ENCODE measurements at regions not wholly inside any gene's neighbourhood (a gene's known extent, or its start where the extent isn't known, plus 50 kb on each side); places are given as distances from the start of the nearest gene placed in this dataset.
A peak's percentile ranks its signal among the peaks of the same experiment; 100 is the strongest.

DNA sequence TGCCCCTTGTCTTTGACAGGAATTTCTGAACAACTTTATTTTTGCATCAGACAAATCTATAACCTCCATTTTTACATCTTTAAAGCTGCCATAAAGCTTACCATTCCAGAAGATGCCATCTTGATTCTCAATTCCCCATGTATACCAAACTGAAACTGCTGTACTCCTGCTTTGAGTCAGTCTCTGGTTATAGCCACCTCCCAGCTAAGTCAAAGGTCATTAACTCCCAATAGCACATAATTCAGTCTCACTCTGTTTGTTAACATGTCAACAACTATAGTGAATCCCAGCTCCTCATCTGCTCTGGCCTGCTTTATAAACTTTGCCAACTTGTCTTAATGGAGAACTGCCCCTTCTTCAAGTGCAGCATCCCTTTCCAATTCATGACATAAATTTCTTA, 343.6 kb downstream of the FRK start:
- DNase-seq = no peak

DNA sequence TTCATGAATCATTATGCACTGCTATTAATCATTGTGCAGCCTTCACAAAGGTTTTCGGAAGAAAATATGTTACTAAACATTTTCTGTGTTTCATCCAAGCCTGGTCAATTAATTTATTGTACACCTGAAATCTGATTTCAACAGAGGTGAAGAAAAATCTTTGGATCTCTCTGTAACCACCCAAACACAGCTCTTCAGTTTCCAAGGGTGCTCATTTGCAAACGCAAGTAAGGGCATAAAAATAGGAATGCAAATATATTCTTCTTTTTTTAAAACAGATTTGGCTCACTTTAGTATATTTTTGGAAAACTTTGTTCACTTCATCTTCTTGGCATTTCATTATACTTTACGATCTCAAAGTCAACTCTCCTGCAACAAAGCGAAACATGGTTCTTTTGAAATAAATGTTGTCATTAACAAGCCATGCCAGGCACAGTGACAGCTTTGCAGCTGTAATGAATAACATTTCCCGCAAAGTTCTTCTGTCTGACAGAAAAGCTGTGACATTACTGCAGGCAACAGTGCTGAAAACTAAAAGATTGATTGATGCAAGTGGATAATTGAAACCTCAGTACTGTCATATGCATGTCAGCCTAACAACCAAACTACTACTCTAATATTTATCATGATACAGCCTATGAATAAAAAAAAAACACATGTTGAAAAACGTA, 348.3 kb downstream of the FRK start:
- no peak for DNase-seq

DNA sequence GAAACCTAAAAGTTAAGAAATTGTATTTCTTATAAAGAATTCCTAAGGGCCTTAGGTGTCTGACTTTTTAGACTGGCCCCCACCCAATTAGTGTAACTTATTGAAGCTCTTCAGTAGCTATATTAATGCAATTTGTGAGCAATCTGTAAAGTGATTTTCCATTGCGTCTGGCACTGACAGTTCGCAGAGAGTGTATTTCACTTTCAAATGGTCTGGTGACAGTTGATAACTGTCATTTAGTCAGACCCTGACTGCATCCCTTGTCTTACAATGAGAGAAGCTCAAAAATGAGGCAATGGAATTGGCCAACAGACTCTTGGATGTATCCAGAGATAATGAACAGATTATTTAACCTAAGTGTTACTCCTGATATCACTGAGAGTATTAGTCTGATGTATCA, 351.8 kb downstream of the FRK start:
- DNase-seq = no peak

DNA sequence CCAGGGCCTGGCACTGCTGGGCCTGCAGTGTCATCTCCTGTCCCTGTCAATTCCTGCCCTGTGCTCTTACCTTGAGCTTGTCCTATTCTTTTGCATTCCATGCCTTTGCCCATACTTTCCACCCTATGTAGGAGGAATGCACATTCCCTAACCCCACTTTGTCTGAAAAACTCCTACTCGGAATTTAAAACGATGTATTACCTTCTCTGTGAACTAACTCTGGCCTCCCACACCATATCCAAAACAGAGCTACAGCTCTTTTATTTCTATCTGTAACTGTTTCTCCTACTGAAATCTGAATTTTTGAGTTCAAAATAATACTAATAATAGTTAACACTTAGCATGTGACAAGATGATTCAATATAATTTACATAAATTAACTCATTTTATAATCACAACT, 353.7 kb downstream of the FRK start:
- no peak for DNase-seq

DNA sequence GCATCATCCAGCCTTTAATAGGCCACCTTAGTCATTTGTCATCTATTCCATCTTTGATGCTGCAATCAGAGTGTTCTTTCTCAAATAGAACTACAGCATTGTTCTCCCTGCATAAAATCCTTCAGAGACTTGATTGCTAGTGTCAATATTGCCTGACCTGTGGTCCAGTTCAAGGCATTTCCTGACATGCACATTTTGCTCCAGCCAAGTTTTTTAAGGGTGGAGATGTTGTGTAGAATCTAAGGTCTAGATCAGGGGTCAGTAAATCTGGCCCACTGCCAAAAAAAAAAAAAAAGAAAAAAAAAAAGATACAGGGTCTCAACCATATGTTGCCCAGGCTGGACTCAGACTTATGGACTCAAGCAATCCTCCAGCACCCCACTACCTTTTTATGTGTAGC, 354.4 kb downstream of the FRK start:
- DNase-seq = no peak

DNA sequence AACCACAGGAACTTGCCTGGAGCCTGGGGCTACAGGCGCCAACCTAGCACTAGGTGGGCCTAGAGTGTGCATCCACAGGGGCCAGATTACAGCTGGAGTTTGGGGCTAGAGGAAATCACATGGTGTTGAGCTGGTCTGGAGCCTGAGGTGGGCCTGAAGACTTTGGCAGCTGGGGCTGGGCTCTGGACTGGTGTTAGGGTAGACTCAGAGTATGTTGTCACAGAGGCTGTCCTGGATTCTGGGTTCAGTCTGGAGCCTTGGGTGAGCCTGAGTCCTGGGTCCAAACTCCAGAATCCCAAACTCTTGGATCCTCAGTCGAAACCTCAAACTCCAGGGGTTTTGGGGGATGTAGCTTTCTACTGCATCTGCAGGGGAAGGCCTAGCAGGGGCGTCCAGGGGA, 356.7 kb downstream of the FRK start:
- no peak for DNase-seq

DNA sequence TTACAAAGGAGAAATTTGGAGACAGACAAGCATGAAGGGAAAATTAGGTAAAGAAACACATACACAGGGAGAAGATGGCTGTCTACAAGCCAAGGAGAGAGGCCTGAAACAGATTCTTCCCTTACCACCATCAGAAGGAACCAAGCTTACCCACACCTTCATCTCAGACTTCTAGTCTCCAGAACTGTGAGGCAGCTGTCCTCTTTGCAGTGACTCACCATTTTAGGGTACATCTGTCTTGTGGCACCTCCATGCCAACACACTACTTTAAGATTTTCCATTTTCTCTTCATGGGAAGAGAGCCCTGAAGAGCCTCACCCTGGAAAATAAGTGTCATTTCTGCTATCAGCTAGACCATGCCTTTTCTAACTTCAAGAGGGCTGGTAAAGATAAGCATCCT, 369.3 kb downstream of the FRK start:
- no peak for DNase-seq

DNA sequence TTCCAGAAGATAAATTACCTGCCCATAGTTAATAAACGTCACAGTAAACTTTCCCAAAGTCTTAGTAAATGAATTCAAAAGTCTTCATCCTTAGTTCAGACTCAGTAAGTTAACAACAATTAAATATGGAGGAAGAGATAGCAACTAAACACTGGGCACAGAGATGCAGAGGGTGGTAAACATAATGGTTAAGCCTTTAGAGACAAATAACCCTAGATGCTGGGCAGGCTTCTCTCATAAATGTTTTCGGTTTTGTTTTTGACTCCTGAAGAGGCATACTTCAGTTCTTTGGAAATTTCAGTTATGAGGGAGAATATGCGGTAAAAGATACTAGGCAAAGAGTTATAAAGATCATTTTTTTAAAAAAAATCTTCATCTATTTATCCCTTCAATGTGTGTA, 369.8 kb downstream of the FRK start:
- no peak for DNase-seq

DNA sequence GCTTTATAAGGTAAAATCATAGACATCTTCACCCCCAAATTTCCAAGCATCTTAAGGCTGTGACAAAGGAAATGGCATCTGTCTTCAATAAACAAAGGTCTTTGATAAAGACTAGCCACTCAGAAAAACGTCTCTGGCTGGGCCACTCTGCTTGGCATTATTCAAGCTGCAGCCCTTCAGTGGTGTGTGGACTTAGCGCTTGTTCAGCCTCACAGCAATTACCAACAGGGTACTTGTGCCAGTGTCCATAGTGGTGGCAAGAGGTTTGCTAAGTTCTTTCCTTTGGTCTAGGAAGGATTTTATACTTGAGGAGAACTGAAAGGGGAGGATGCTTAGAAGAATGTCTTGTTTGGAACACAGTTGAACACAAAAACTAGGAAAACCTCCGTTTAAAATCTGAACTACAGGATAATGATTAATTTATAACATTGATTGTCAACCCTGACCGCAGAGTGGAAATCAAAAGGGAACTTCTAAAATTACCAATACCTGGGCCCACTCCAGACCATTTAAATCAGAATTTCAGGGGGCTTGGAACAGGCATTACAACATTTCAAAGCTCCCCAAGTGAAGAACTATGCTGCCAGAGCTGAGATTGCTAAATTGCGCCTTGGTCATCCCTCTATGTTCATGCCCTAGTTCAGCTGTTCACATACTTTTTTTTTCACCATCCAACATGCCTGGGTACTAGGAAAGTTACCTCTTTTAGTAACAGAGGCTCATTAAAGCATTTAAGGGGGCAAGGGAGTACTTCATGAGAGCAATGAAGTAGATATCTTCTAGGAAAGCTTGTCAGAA, 378.5 kb downstream of the FRK start:
- DNase-seq = no peak

DNA sequence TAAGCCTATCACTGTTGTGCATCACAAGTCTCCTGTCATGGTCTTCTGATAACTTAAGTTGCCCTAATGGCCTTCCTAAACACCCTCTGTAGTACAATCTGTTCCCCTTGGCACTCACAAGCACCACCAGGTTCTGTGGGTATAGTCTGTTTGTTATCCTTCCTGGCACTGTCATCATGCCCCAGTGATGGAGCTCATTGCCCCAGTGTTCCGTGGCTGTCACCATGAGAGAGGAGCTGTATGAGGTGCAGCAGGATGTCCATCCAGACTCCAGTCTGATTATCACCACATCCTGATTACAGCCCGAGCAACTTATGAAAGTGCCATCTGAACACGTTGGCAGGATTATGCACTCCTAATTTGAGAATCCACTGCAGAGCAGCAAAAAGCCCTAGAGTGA, 380.1 kb downstream of the FRK start:
- DNase-seq = no peak

DNA sequence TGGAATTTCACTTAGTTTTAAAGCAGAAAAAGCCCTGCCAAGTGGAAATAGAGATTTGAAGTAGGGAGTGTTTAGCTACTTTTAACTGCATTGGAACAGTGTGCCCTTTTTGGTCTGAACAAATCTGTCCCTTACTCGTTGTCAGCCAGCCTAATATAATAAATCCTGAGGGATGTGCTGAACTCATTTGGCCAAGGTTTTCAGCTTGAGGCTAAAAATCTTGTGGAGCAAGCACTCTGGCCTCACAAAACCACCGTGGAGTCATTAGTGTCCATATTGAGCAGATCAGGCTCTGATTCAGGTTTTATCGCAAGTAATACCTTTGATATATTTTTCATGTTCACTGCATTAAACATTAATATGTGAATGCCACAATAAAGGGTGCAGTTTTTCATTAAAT, 383.5 kb downstream of the FRK start:
- DNase-seq = no peak

DNA sequence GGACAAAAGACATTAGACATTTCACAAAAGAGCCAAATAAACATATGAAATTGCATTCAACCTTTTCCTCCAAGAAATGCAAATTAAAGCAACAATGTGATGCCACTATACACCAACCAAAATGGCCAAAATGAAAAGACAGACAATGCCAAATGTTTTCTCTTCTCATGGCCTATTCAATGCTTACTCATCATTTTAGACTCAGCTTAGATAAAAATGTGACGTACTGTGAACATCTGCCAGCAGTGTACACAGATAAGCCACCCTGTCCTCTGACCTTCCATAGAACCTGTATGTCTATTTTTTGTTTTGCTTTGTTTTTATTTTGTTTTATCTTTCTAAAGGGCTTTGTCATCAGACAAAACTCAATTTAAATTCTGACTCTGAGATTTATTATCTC, 385.2 kb downstream of the FRK start:
- DNase-seq = no peak

DNA sequence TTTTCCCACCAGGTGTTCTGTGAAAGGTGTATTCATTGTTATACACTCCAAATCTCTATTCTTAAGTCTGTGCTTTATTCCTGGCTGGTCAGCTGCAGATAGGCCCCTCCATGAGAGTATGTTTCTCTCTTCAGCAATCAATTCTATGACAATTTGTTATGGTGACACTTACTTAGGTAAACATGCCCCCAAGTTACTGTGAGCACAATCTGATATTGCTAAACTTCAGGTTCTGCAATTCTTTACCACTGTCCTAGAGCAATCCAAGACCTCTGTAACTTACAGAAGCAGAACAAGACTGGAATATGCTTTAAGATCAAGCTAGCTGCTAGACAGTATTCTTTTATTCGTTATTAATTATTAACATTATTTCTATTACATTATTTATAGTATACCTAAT, 391.9 kb downstream of the FRK start:
- no peak for DNase-seq

DNA sequence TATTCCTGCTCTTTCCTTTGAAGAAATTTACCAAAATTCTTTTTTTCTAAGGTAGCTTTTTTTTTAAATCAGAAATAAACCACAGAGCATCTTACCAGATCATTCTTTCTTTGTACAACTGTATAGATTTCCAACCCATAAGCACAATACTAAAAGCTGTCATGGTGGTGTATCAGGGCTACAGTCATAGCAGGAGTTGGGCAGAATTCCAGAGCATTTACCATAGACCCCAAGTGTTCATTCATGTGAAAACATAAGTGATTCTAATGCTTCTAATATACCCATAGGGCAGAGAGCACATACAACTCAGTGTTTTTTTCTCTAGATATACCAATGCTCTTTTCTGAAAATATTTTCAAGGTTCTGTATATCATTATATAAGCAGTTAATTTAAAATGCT, 392.5 kb downstream of the FRK start:
- peak; percentile 8 for DNase-seq

DNA sequence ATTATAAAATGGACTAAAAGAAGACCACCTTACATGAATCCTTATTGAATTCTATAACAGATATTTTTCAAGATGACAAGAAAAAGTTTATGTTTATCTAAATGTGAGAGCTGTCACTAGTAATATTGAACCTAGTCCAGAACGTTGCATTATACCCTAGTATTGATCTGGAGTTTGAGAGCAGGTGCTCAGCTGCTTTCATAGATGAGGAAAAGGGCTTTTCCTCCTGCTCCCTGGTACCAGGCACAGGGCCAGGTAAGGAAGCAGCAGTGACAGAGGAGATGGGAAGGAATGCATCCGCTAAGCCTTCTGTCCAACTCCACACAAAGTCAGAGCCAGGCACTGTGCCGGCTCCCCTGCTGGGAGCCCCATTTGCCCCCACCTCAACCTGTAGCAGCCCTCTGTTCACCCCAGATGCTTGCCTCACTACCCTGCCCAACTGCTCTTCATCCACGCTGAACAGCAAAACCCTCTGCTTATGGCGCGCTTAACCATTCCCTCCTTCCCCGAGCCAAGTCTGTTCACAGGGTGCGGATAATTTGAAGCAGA, 393.1 kb downstream of the FRK start:
- peak; percentile 84 for DNase-seq

DNA sequence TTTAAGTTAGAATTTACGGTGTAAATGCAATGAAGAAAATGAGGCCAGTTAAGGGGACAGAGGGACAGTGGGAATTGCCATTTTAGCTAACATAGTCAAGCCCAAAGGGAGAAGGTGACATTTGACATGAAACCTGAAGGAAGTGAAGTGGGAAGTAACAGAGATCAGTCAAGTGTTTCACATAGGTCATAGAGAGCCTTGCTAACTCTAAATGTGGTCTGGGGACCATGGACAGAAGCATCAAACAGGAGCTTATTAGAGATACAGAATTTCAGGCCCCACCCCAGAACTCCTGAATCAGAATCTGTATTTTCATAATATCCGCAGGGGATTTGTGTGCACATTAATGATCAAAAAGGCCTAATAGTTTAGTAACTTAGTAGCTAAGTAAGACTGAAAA, 393.7 kb downstream of the FRK start:
- no peak for DNase-seq

DNA sequence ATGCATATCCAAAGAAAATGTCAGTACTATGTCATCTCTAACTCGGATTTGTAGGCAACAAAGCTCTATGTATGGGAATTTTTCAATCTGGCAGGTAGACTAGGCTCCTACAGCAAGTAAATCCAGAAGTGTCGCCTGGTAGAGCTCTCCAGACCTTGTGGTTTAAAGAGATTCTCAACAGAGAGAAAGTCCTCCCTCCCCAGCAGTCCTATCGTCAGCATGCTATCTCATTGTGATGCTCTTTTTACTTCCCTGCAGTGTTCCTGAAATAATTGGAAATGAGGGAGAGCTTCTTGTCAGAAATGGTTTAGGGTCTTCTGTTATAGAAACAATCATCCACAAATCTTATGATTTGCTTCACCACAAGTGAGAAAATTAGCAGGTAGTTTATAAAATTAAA, 395.4 kb downstream of the FRK start:
- no peak for DNase-seq

DNA sequence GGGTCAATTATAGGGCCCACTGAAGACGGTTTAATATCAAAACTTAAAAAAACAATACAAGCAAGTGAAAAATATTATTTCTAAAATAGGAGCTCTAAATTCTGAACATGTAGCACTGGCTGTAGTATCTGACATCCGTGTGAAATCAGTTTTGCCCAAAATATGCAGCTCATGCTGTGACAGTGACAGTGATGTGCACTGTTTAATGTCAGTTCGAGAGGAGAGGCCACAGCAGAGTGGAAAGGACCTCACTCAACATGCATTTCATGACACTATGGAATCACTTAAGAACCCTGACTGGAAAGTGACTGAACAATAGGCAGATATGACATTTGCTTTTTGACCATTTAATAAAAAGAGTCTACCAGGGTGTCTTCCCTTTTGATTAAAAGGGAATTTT, 397.0 kb downstream of the FRK start:
- no peak for DNase-seq

DNA sequence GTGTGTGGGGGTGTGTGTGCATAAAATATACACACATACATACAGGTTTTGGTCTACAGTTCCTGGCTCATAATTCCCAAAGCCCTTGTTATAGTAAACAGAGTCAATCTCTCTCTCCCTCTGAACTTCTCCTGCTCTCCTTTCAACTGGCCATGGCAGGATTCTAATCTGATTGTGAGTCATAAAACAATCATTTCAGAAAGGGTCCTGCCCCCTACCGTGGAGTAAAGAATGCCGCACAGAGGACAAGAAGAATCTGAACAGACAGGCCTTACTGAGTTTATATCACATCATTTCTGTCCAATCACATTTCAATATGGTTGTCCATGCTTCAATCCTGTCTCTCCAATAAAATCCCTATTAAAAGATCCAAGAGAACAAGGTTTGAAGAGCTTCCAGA, 416.9 kb downstream of the FRK start:
- DNase-seq = no peak

DNA sequence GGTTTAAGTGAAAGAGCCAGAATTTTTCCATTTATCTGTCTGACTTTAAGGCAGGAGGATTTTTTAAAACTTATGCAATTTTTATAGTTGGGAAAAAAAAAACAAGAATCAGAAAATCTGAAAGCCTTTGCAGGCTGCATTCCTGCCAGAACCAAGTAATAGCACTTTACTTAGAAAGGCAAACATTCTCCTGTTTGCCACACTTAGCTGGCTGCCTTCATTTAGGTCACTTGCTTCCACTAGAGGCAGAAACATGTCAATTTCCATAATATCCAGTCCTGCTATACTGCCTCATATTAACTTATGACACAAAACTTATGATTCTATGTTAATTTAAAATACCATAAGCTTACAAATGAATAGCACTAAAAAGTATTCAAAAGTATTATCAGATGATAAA, 425.8 kb downstream of the FRK start:
- DNase-seq = no peak

DNA sequence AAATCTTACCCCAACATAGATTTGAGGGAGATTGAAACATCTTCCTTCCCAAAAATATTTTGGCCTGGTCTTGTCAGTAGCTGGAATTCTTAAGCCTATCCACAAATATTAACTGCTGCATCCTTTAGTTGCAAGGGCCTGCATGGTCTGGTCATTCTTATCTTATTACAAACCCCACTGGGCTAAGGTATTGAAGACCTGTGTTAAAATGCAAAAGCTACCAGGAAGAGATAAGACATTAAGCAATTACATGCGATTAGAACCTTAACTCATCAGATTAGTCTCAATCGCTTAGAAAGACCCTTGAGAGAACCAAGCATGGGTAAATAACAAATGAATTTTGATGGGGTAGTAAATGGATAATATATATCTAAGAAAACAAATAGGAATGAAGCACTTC, 426.6 kb downstream of the FRK start:
- DNase-seq = no peak

DNA sequence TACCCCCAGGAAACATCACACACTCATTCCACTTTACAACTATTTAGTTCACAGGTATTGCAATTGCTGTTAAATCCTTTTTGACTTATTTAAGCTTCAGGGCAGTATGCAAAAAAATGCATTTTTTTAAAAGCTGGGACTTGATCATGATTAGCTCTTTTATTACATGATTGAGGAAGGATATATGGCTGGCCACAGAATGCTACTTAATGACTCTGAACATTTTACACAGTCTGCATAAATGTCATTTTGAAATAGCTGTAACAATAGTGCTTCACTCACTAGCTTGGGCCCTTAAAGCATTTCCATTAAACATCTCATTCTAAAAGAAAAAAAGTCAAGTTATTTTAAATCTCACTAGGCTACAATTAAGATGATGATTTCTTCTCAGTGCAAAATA, 429.7 kb downstream of the FRK start:
- no peak for DNase-seq

DNA sequence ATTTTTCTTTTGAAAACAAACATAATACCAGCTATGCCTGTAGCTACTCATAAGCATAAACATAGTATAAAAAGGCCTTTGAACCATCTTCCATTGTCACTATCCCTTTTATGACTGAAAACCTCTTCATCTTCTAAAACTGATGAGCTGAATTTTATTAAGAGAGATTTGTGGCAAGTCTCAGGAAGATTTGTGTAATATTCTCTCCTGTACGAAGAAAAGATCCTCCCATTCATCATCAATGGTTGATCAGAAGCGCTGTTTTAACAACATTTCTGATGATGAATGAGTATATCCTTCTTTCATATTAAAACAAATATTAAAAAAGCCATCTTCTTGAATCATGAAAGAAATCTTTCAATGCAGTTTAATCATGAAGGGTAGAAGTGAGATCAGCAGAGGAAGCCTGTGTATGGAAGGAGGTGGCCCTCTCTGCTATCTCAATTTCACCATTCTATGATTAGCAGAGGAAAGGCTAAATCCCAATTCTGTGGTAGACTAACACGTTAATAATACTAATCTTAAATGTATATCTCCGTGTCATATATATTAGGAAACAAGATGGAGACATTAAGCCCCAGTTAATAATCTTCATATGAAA, 430.2 kb downstream of the FRK start:
- no peak for DNase-seq

DNA sequence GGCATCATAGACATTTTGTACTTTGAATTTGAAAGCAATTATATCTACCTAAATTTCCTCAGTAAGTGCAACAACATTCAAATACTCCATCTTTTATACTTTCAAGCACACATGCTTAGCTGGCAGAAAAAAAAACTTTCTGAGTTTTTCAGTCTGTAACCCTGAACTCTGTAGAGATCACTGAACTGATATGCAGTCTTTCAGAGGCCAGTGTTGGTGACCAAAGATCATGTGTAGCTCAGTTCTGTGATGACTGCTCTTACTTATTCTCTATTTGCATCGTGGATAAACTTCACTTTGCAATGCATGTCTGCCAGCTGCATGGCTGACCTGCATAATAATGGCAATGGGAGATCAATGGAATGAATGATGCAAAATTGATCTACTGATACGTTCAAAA, 431.3 kb downstream of the FRK start:
- DNase-seq = no peak
